Activated CD4-positive, CD25-positive, alpha-beta regulatory T cell (primary cell): ENCODE measurements at regions not wholly inside any gene's neighbourhood (a gene's known extent, or its start where the extent isn't known, plus 50 kb on each side); places are given as distances from the start of the nearest gene placed in this dataset.

Source experiments
- DNase-seq, 4 experiments: peaks; one replicate each; lab custom pipeline; 2025; lab: John Stamatoyannopoulos, UW

DNA sequence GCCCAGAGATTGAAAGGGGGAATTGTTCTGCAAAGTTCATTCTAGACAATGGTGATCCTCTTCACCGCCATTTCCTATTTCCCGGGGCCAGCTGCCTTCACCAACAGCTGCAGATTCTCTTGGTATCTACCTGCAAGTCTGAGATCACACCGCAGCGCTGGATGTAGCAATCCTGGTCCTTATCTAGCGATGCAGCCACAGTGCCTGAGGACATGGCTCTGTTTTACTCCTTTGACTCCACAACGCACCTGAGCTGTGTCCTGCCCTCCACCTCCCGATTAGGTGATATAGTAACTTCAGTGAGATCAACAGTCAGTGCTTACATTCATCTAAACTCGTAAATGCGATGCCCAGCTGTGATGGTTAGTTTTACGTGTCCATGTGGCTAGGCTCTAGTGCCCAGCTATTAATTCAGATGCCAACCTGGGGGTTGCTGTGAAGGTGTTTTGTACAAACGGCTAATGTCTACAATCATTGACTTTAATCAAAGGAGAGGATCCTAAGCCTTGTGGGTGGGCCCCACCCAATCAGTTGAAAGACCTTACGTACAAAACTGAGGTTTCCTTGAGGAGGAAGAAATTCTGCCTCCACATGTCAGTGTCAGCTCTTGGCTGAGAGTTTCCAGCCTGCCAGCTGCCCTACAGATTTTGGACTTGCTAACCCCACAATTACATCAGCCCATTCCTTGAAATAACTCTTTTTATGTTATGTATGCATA is 189.8 kb downstream of the SH3BP4 start:
- no peak for DNase-seq

DNA sequence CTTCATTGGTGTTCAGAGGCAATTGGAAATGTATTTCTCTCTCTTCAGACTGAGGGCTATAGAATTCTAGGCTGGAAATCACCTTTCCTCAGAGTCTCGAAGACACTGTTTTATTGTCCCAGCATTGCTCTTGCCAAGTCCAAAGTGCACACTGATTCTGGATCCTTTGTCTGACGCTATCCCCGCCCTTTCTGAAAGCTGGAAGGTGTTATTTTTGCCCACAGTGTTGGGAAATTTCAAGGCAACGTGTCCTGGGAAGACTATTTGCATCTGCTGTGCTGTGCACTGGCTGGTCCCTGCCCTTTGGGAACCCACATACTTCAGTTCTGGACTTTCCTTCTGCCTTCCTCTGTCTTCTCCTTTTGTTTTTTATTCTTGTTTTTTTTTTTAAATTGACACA is 190.8 kb downstream of the SH3BP4 start:
- DNase-seq: no peak

DNA sequence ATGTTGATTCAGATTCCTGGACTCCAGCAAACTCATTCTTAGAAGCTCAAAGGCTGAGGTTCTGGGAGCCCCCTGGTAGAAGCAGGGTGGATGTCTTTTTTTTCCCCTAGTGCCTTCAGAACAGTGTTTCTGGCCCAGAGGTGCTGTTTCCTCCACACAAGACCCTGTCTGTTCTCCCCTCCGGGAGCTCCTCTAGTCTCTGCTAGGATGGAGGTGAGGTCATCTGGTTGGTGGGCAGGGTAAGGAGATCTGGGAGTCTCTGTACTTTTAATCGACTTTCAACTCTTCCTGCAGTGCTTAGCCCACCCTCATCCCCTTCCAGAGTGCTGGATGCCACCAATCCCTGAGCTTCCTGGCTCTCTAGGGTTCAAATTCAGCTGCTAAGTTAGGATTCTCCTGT is 192.0 kb downstream of the SH3BP4 start:
- DNase-seq: no peak

DNA sequence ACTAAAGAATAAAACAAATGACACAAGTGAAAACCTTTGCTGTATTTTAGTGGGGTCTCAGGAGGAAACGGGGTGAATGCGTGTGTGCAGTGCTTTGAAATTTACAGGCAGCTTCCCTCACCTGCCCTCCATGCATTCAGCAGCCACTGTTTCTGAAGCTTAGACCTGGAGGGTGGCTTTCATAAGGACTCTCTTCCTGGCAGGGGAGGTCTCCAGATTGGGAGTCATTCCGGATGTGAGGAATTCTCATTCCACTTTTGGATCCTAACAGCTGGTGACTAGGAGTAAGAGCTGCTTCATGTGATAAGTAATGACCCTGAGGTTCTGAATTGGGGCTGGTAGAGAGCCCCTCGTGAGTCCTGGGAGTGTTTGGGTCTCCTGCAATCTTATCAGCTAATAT is 192.5 kb downstream of the SH3BP4 start:
- DNase-seq: no peak

DNA sequence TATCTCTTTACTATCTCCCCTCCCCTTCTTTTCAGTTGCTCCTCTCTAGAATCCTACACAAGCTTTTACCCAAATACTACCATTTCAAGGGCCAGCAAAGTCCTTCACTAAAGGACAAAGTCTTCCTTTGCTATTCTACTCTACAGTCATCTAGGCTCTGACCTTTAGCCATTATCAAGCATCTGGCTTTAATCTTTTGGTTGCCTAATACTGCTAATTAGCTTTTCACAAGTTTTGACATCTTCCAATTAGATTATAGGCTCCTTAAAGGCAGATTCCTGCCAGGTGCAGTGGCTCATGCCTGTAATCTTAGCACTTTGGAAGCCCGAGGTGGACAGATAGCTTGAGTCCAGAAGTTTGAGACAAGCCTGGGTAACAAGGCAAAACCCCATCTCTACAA is 194.4 kb downstream of the SH3BP4 start:
- no peak for DNase-seq

DNA sequence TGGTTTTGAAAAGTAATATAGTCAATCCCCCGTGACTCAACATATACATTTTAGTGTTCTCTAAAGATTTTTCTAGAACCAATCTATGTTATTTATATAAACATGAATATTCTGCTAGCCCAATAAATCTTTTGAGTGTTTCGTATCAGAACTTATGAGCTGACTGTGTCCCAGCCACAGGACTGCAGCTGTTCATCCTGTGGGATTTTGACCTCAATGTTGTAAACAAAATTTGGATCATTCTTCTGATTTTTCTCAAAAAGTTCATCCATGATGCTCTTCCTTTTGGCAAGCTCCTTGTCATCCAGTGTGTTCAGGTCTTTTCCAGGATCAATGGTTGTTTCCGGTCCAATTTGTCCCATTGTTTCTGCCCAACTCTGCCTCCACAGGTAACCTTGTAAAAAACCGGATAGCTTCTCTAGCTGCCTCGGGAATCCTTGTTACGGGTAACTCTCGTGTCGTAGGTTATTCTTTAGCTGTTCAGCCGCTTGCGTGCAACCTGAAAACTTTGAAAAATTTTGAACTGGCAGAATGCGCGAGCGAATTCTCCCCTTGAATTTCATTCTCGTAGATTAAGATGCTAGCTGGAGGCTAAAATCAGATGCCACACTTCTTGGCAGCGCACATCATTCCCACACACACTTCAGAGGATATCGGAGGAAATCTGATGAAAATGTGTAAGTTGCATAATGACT is 195.2 kb downstream of the SH3BP4 start:
- no peak for DNase-seq

DNA sequence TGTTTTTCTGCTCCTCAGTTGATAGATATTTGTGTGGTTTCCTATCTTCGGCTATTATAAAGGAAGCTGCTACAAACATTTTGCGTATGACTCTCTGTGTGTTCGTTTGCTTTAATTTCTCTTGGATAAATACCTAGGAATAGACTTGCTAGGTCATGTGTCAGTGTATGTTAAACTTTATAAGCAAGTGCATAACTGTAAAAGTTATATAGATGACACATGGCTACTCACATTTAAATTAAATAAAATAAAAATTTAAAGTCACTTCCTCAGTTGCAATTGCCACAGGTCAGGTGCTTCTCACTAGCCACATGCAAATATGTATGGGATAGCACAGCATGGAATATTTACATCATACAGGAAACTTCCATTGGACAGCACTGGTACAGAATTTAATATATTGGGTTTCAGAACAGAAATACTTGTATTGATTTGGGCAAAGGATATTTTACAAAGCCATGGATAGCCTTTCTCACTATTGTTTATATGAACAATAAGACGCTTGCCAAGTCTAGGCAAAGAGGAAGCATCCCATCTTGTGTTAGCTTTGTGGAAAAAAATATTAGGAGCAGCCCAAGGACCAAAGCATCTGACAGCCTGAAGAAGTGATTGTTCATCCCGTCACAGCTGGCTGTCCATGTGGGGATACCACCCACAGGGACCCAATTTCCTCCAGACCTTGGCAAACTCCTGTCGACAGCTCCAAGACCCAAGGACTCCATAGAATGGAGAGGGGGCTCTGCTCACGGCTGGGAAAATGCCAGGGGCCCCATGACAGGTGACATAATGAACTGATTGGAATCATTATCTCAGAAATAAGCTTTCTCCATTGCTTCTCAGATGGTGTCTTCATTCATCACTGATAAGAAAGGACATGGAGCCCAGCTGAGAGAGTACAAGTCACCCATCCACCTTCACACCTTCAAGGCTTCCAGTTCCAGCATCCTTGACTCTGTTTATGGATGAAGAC is 196.7 kb downstream of the SH3BP4 start:
- DNase-seq: no peak

DNA sequence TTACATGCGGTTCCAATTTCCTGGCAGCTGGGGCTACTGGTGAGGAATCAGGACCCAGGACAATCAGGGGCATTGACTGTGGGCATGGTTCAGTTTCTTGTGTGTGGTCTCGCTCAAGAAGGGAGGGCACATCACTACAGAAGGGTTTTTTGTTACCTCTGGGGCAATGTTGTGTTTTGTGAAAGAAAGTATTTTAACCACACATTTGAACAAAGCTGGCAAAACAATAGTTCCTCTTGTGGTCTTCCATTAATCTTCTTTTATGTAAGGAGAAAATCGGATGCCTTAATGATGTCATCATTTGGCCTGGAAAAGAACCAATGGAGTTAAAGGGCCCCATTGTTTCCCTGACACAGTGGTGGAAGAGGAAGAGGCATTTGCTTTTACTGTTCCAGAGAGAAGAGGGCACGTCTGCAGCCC is 197.4 kb downstream of the SH3BP4 start:
- no peak for DNase-seq

DNA sequence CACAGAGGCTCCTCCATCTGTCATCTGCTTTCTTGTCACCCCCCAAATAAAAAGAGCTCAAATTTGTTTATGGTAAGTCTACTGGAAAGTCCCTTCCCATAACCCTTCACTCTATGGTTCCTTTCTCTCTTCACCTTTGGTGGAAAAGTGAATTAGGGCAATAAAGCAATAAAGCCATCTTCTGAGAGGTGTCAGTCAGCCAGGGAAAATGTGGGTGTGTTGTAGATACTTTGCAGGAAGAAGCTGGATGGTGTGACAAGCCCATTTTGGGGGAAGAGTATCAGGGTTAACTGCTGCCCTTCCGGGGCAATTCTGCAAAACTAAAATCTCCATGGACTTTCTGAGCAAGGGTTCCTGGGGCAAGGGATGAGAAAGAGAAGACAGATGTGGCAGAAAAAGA is 197.9 kb downstream of the SH3BP4 start:
- no peak for DNase-seq

DNA sequence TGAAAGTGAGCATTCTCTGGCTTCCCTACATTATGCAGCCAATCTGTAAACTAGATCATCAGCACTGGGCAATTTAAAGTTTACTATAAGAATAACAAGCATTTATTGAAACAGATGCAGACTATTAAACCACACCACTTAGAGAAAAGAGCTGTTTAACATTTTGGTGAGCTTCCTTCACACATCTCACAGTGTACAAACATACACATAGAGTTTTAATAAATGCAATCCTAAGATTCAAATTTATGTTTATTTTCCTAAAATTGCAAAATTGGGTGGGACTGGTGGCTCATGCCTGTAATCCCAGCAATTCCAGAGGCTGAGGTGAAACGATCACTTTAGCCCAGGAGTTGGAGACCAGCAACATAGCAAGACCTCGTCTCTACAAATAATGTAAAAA is 199.3 kb downstream of the SH3BP4 start:
- no peak for DNase-seq

DNA sequence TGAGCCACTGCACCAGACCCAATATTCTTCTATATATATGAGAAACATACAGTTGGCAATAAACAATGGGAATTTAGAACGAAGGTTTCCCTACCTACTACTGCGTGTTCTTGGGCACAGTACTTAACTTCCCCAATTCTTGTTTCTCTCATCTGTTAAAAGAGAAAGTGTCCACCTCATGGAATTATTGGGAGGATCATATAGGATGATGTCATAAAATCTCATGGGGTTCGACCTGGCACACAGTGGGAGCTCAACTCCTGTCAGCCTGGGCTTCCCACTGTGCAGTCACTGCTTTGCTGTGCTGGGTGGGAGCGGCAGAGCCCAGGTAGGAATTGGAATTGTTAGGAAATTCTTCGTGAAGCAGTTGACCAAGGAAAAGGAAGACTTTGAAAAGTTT is 203.3 kb downstream of the SH3BP4 start:
- no peak for DNase-seq

DNA sequence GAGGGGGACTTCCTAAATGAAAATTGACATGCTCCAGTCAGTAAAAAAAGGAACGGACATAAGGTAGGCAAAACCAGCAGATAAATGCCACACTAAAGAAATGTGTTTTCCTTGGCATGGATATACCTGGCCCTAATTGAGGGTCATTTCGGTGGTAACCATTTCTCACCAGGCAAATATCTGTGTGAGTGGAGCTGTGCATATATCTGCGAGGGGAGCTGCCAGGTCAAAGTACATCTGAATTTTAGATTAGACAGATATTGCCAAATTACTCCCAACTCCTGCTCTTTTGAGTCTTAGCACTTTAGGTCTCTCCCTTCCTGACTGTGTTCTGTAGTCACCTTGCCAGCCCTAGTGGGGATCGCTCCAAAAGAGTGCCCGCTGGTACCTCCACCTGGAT is 204.2 kb downstream of the SH3BP4 start:
- DNase-seq: no peak

DNA sequence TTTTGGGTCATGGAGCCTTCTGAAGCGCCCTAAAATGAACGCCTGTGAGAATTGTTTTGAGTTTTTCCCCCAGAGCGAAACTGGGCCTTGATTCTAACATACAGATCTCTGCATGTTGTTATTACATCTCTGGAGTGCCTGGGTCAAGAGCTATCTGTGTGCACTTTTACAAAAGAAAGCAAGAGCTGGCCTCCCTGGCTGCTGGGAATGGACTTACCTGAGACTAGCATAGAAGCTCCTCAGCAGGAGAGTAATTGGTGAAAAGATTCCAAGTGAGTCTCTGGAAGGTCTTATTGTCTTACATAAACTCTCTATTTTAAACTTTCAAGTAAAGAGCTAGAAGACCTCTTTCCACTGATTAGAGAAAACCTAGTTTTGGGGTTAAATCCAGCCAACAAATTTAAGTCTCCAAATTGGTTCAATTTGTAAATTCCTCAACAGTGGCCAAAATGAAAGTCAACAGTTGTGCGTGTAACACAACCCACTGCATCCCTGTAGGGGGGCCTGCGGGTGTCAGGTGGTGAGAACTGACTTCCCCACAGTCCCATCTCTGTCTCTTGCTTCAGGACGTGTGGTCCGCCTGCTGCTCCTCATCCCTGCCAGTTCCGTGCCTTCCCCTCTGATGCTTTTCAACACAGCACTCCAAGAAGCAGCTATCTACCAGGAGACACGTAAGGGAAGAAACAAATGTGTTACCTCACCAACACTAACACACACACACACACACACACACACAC is 206.1 kb downstream of the SH3BP4 start:
- no peak for DNase-seq

DNA sequence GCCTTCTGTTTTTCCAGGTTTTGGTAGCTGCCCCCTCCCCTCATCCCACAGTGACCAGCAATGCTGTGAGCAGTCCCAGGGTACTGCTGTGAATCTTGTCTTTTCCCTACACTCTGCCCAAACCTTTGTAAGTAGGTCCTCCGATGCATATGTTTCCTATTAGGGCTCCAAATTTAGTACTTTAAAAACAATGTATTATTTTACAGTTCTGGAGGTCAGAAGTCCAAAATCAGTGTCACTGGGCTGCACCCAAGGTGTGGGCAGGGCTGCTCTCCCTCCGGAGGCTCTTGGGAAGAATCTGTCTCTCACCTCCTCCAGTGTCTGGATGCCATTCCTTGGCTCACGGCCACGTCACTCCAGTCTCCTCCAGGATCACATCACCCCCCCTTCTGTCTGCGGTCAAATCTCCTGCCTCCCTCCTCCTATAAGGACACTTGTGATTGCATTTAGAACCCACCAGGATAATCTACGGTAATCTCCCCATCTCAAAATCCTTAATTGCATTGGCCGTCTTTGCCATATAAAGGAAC is 208.5 kb downstream of the SH3BP4 start:
- DNase-seq: no peak

DNA sequence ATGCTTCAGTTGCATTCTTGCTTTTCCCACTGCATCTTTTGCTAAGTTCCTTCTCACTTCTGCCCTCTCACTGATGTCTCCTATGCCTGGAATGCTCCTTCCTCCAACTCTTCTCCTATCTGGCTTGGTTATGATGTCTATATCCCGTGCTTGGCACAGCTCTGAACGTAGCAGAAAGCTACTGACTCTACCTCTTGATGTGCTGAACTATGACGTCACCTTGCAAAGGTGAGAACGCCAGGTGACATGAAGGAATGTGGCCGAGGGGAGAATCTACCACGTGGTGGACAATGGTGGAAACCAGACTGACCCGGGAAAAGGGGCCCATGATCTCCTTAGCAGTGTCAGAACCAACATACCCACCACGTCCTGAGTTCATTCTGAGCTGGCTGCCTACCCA is 209.7 kb downstream of the SH3BP4 start:
- DNase-seq: no peak

DNA sequence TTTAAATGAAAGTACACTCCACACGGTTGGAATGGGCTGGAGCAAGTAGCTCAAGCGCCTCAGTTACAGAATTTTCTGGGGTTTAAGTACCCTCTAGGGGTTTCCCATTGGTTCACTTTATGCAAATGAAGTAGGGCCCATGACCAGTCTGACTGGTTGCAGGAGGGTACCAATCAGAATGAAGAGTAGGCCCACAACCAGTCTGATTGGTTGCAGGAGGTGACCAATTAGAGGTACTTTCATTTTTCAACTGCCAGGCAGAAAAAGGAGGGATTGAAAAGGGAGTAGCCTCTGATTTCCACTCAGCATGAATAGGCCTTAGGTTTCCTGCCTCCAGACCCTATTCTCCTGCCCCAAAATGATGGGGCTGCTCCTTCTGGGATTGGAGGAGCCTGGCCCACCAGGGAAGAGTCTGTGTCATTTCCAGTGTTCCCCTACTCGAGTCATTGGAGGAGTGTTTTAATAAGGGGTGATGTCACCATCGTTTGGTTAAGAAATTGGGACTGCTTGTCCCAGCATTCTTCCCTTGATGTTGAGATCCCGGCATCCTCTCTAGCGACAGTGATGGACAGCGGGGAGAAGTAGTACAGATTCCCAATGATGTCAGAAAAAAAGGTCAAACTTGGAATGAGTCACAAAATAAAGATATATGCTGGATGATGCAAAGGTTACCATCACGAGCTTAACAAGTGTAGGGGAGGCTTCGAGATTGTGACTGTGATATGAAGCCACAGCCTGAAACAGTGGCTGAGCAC is 210.4 kb downstream of the SH3BP4 start:
- DNase-seq: no peak

DNA sequence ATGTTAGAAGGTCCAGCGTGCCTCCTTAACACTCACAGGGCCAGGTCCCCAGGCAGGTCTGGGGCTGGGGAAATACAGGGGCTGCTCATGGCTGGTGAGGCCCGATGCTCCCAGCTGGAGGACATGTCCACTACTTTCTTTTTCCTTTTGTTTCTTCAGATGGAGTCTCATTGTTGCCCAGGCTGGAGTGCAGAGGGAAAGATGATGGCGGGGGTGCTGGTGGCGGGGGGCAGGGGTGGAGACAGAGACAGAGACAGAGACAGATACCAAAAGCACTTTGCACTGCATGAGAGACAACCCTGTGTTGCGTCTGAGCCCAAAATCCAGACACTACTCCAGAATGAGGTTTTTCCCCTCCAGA is 211.0 kb downstream of the SH3BP4 start:
- DNase-seq: no peak

DNA sequence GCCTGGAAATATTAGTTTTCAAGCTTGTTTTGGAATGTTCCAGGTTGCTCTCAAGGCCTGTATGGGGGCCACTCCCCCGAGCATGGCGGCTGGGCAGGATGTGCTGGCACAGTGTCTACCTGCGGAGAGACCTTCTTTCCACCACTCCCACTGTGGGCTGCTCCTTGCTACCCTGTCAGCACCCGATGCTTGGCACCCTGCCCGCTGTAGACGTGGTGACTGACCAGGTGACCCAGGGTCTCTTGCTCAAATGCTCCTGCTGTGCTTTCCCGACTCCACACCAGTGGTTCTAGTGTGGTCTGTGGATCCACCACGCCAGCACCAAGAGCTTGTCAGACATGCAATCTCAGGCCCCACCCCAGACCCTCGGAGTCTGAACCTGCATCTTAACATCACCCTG is 213.3 kb downstream of the SH3BP4 start:
- DNase-seq: no peak

DNA sequence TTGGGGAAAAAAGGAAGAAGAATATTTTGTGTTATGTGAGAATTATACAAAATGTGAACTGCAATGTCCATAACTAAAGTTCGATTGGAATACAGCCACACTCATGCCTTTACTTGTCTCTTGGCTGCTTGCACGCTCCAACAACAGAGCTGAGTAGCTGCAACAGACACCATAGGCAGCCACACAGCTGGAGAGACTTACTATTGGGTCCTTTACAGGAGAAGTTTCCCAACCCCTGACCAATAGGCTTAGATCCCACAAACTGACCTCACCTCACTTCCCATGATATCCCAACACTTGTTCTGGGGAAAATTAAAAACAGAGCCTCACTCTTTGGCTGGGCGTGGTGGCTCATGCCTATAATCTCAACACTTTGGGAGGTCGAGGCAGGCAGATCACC is 213.8 kb downstream of the SH3BP4 start:
- no peak for DNase-seq

DNA sequence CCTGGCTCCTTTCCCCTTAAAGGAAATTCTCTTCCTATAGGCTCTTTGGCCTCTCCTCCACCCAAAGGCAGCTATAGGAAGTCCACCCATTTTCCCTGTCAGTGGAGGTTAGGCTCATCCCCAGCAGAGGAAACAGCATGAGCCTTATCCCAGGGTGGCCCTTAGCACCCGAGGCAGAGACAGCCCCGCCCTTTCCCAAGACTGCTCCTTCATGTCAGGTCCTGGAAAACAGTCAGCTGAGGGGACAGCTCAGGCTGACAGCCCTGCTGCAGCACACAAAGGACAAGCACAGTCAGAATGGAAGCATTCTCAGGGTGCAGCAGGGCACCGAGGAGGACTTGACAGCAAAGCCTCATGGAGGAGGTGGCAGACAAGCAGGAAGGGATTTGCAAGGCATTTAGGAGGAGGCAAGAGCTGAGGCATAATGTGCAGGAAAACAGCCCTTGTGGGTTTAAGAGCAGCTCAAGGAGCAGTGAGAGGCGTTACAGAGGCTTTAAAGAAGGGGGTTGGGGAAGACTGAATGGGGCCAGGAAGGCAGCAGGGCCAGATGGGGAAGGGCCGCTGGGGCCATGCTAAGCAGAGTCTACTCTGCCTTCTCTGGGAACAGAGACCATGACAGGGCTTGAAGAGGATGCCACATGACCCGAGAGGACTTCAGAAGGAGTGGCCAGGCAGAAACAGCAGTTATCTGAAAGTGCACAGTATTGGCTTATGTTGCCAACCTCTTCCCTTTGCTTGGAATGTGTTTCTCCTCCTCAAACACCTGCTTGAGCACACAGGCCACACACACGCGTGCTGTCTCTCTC is 216.6 kb downstream of the SH3BP4 start:
- no peak for DNase-seq
